ENCODE measurements at regions not wholly inside any gene's neighbourhood (a gene's known extent, or its start where the extent isn't known, plus 50 kb on each side); places are given as distances from the start of the nearest gene placed in this dataset.

DNA sequence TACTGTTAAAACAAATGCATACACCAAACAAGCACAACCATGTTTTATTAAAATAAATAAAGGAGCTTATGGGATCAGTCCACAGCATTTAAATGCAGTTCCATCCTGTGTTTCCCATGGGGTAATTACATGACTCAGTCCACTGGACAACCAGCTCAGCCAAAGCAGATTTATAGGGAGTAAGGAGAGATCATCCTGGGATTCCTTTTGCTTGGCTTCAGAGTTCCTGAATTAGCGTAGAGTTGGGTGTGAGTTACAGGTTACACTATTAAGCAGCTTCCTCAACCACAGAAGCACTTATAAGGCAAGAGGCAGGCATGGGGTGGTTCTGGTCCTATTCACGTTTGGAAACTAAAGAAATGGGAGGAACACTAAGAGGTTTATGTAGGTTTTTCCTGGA, 381.1 kb upstream of the ACTBL2 start:
- DNase-seq, result no peak

DNA sequence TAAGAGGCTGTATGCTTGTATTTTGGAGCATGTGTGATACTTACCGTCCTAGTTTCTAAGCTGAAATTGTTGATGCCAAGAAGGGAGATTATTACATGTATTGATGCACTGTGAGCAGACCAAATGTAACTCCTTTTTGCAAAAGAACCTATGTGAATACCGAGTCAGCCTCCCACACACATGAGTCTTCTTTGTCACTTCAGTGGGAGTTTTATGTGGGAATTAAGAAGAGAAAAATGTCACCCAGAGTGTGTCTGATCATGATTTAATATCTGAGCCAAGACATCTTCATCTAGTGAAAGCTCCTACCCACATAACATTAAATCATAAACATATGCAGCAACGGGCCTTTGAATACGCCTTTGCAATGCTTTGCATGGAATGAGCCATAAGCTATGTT, 380.3 kb upstream of the ACTBL2 start:
- no peak for DNase-seq

DNA sequence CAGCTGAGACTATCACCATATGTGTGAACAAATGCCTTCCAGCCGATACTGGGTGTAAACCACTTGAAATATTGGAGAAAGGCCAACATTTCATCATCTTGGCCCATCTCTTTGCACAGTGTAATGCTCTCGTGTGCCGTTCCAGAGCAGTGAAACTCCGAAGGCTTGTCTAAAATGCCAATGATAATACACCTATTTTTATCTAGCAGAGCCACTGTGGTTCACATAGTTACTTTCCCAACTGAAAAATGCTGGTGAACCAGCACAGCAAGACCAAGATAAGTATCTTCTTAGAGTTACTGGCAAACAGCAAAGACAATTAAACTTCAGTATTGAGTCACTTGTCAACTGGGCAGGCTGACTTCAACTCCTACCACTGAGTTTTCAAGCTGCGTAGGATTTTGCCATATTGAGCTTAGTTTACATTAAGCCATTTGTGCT, 379.9 kb upstream of the ACTBL2 start:
- DNase-seq, result no peak

DNA sequence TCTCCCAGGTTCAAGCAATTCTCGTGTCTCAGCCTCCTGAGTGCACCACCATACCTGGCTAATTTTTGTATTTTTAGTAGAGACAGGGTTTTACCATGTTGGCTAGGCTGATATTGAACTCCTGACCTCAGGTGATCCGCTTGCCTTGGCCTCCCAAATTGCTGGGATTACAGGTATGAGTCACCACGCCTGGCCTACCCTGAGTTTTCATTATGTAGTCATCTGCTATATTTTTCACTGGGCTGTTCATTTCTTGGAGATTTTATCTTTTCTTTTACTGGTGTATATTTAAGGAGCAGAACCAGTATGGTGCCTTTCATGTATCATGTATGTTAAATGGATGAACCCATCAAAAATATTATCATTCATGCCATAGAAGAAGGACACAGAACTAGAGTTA, 377.0 kb upstream of the ACTBL2 start:
- DNase-seq, result no peak

DNA sequence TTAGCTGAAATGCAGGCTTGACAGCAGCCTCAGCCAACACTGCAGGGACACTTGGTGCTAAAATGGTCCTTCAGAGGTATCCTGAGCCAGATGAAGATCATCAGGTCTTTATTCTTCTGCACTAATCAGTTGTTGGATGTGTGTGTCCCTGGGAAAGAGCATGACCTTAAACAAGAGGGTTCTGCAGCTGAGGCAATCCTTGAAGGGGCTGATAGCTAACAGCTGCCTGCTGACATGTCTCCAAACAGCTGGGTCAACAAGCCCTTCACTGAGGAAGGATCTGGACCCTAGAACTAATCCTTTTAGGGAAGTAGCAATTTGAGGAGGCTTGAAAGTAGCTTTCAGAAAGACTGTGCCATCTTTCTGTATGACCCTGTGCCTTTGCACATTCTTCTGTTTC, 376.3 kb upstream of the ACTBL2 start:
- no peak for DNase-seq

DNA sequence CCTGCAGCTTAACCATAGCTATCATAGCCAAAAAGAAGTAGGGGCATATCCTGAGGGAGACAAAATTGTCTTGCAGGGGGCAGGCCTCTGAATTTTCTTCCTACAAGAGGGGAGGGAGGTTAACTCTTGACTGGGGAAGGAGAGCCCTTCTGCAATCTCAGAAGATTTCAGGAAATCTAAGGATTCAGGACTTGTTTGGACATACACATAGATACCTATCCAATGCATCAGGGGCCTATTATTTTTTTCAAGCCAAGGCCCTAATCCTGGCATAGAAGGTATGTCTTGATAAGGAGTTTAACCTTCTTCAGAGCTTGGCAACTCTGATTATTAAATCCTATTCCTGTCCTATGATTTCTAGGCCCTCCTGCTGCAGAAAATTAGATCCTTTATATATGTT, 375.1 kb upstream of the ACTBL2 start:
- DNase-seq, result no peak

DNA sequence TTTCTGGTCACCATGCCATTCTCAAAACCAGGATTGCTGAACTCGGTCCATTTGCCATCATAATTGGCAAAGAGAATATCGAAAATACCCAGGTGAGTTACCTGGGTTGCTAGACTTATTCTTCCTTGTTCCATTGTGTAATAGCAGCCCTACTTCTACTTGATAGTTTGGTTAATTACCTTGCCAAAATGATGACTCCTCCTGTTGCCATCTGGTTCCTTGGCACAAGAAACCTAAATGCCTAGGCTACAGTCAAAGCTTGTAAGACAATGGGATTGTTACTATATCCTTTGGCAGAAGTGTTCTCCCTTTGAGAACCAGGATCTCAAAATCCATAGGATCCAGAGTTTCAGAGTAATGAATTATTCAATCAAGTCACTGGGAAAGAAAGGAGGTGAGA, 373.2 kb upstream of the ACTBL2 start:
- DNase-seq, result no peak

DNA sequence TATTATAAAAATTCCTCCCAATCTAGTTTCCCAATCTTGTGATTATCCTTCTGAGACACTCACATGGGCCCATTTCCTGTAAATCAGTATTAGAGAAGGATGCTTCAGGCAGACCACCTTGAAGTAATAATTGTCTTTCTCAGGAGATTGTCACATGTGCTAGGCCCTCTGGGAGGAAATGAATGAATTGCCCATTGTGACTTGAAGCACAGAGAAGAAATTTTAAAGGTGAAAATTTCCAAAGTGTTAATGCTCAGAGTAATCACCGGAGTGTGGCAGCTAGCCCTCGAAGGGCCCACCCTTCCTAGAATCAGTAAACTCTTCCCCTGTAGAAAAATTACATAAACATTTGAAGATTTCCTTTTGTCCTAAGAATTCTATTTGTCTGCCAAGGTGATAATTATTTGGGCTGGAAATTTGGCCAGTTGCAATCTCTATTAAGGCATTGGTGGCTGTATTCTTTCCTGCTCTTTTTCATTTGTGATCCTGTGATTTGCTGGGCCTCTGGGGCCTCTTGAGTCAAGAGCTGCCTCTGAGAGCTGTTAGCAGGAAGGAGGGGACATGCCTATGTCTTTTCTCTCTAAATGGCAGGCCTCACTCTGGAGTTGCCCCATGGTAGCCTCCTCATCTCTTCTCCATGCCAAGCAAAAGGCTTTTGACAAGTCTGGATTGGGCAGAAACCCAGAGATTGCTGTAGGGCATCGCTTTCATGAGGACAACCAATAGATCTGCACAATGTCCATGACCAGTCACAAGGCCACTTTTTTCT, 371.5 kb upstream of the ACTBL2 start:
- no peak for DNase-seq

DNA sequence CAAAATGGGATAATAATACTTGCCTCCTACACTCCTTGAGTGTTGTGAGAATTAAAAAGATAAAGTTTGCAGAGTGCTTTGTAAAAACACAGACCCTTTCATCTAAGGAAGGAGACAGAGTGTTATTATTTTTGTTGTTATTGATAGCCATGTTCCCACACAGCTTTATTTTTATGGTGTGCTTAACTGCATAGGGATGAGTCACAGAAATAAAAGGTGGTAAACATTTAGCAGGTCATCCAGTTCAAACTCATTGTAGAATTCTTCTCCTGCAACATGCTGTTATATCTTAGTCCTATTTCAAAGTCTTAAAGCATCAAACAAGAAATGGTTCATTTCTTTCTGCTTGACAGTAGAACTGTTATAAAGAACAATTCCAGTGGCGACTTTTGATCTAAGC, 367.5 kb upstream of the ACTBL2 start:
- no peak for DNase-seq

DNA sequence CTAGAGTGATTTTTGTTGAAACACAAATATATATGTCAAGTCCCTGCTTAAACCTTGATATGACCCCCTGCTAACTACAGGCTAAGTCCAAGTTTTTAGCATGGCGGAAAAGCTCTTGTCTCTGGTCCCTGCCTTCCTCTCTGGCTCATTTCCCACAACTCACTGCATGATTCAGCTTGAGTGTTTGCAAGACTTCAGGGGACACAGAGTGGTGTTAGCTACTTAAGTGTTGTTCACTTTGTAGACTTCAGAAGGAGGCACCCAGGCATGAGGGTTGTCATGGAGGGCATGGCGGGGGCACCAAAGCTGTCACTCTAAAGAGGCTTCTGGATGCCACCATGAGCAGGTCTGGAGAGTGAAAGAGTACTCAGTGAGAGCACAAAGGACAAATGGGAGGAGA, 362.4 kb upstream of the ACTBL2 start:
- DNase-seq, result no peak

DNA sequence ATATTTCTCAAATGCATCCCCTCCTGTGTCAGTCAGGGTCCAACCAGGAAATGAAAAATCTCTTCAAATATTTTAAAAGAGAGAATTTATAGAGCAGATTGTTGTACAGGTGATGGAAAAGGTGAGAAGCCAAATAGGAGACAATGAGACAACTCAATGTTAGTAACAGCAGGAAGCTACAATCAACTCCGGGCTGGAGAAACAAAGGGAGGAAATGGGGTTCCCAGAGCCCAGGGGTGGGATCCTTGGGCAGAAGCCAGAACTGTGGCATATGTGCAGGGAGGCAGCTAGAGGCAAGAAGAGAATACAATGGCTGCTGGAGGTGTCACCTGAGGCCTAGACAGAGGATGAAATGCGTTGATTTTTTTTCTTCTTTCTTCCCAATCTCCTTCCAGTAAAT, 361.8 kb upstream of the ACTBL2 start:
- DNase-seq, result no peak

DNA sequence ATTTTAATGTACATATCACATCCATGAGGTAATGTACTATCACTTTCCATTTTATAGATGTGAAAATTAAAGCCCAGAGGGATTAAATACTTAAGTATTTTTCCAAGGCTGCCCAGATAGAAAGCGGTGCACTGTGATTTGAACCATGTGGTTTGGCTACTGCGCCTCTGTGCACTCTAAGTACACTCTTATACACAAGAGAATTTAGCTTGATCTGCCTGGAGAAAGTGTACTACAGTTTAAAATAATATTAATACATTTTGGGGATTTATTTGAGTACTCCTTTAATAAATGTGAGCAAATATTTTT, 360.4 kb upstream of the ACTBL2 start:
- DNase-seq, result no peak

DNA sequence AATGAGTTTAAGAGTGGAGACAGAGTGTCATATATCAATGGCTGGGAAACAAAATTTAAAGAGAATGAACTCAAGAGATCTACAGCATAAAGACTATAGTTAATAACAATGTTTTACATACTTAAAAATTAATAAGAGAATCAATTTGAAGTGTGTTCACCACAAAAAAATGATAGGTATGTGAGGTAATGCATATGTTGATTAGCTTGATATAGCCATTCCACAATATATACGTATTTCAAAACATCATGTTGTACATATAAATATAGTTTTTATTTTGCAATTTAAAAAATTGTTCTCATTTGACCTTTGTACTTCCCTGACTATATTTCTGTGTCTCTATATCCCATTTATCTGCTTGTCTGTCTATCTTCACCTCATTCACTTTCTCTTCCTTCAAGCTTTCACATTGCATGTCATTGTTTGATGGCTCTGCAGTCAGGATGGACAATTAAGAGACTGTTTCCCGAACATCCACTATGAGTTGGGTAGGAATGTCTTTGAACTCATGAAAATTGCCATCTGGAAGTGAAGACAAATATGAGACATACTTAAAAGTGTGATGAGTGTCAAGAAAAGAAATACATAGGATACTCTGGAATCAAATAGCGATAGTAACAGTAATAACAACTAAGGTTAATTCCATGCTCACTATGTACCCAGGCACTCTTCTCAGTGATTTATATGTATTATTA, 359.9 kb upstream of the ACTBL2 start:
- DNase-seq, result no peak

DNA sequence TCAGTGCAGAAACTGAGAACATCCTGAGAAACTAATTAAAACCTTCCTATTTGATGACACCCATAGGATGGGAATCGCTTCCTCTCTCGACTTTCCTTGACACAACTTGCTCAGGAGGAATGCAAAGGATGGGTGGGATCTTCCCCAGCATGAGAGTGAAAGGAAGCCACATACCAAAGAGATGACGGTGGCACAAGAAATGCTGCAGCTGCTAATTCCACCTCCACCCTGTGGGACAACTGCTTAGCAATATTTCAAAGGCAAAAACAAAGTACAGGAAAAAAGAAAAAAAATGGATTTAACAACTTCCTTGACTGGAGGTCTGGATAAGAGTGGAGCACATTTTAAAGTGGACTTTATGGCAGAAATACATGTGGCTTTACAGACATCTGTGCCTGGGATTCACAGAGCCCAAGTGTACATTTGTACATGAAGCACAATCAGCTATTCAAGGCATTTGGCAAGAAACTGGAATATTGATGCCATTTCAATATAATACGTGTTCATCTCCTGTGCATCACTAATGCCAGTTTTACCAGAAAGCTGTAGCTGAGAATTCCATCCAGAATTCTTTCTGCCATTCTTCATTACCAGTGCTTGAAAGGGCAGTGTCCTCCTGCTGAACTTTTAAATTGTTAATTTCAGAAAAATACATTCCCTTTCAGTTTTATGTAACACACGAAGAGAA, 359.2 kb upstream of the ACTBL2 start:
- DNase-seq, result no peak

DNA sequence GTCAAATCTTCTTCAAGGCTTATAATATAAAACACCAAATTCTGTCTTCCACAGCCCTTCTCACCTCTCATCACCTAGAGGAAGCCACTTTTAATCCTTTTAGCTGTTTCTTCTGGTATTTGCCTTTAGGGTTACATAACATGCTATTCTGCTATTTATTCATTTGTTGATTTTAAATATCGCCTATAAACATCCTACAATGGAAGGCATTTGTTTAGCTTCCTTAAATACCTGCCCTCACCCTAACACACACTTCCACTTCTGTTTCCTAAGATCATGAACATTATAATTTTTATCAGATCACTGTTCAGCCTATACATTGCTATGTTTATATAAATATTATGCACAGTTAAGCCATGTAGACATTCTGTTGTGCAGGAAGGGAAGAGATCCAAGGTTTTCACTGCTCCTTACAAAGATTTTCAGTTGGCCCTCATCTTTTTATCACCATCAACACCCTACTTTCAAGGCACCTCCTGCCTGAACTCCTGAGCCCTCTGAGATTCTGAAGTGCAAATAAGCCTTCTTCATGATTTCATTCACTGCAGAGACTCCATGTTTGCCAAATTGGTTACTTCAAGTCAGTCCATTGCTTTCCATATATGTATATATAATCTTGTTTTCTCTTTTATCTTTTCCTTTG, 356.9 kb upstream of the ACTBL2 start:
- no peak for DNase-seq

DNA sequence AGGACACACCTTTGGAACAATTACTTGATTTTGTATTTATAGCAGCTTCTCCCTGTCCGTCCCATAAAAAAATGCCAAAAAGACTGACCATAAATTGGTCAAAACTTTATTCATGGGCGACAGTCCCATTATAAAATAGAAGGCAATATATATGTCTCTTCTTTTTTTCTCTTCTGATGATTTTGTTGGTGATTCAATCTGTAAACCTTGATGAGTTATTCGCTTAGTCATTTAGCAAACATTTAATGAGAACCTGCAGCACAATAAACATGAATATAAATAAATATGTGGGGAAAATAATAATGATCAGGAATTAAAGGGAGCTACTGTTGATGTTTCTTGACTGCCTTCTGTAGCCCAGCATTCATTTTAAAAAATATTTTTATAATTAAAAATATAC, 356.4 kb upstream of the ACTBL2 start:
- no peak for DNase-seq

DNA sequence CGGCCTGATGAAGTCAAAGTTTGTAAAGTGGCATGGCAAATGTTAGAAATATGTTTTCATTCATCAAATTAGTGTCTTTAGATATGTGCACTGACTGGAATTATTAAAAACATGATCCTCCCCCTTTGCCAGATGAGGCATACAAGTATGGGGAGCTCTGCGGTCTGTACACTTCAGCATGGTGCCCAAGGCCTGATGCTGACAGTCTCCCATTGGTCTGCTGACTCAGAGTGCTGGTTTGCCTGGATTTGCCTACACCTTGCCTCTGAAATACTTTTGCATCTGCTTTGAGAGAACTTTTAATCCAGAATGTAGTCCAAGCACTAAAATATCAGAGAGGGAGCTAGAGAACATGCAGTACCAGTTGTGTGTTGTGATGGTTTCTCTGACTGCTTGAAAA, 354.3 kb upstream of the ACTBL2 start:
- no peak for DNase-seq

DNA sequence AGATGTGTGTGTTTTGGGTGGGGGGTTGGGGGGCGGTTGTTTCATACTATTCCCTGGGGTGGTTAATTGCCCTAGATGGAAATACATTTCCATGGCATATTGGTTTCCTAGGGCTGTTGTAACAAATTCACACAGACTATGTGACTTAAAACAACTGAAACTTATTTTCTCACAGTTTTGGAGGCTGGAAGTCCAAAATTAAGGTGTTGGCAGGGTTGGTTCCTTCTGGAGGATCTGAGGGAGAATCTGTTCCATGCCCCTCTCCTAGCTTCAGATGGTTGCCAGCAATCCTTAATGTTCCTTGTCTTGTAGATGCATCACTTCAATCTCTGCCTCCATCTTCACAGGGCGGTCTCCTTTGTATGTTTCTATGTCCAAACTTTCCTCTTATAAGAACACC, 353.7 kb upstream of the ACTBL2 start:
- no peak for DNase-seq

DNA sequence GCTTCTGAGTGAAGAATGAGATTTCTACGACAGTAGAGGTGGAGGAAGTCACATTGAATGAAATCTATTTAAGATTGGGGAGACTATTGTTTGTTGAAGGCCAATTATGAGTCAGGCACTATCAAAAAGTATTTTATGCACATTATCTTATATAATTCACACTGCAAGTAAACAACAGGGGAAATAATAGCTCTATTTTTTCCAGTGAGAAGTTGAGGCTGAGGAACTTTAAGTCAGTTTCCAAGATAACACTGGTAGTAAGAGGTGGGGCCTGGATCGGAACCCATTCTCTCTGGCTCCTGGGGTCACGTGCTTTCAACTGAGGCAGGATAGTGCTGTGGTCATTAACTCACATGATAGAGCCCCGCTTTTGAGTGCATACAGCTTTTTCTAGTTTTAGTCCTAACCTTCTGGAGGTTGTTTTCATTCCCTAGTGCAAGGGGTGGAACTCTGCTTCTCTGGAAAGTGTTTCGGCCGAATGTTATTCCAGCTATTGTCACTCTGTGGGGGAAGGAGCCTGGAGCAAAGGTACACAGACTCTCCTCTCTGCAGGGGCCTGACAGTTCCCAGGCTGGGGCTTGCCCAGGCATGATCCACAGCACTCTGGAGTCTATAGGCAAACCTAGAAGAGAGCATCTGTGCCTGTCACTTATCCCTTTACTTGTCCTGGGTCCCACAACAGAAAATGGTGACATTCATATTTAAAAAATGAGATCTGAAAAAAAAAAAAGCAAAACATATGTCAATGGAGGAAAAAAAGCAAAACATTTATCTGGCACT, 352.4 kb upstream of the ACTBL2 start:
- DNase-seq, result no peak

DNA sequence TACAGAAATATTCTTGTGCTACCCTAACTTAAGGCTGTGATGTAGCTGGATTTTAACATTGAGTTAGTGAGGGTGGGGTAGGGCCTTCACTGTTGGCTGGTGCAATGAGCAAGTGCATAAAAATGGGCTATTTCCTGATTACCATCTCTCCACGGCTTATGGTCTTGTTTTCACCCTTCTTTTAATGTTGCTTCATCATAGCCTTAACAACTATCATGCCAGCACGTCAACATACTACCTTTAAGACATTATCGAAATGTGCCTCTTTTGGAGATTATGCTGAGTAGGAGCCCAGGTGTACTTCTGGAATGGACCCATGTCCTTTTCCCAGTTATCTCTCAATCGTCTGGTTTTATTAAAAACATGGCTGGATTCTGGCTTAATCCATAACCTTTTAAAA, 350.9 kb upstream of the ACTBL2 start:
- DNase-seq, result no peak

DNA sequence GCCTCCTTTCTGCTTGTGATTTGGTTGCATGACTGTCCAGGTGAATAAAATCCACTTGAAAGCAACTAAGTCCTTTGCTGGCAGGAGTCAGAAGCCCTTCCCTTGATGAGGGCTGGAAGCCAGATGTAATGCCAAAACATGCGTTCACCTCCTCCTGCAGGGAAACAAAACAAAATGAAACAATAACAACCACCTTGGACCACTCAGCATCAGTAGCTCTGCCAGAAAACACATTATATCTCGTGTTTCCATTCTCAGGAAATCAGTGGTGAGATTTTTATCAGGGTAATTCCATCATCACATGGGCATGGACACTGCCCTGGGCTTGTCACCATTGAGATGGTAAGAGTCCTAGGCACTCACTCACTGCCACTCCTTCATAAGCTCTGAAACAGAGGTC, 350.3 kb upstream of the ACTBL2 start:
- DNase-seq, result no peak

DNA sequence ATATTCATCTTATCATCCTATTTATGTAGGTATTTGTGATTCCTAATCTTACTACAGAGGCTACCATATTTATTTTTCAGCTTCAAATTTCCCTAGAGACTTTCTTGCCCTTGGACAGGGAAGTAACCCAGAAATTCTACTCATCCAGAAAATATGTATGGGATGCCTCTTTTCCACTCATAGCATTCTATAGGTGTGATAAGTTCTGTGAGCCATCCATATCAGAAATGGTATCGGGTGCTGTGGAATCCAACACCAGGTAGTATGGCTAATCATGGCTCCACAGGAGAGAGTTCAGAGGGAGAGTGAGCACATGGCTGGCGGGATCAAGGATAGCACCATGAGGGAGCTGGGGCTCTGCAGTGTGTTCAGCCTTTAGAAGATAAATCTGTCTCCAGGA, 349.3 kb upstream of the ACTBL2 start:
- DNase-seq, result no peak

DNA sequence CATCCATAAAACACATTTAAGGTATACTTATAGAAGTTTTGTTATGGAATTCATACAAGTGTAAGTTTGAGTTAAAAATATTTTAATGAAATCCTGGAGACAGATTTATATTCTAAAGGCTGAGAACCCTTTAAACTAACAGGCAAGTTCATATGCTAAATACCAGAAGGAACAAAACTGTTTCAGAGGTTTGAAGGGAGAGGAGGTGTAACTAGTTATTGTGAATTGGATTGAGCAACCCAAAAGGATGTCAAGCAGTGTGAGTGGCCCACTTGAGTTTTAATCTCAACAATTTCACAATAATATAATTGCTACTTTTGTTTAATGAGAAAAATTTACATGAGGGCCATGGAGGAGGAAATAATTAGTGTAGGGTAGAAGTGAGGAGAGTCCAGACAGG, 348.5 kb upstream of the ACTBL2 start:
- no peak for DNase-seq

Measured in CD4-positive, alpha-beta T cell treated with Interleukin-10 for 1 hour (primary cell).